ENCODE measurements at regions not wholly inside any gene's neighbourhood (a gene's known extent, or its start where the extent isn't known, plus 50 kb on each side); places are given as distances from the start of the nearest gene placed in this dataset.

- Histone ChIP-seq H3K36me3 (ENCODE audit: control insufficient read depth, insufficient read depth, low read length) (no peaks in the 10 kb centered on the region), H3K27me3 (ENCODE audit: control insufficient read depth, insufficient read depth, low read length) (no peaks in the 10 kb centered on the region), H3K4me3 (ENCODE audit: low read length) (no peak overlapping the region), H3K27ac (ENCODE audit: low read length) (no peak overlapping the region), H3K4me1 (ENCODE audit: control insufficient read depth, insufficient read depth, low read length) (no peaks in the 10 kb centered on the region), H3K9me3 (ENCODE audit: control insufficient read depth, insufficient read depth, low read length) (no peaks in the 10 kb centered on the region)
- Mint-ChIP-seq H3K9me3 (peaks cover 4 to 10% of the 10 kb centered on the region in 2 donors), H3K4me3 (no peak overlapping the region), H3K36me3 (no peaks in the 10 kb centered on the region), H3K27ac (no peak overlapping the region), H3K4me1 (no peaks in the 10 kb centered on the region), H3K27me3 (ENCODE audit: low read depth in 2 of 2) (no peaks in the 10 kb centered on the region)
- WGBS (ENCODE audit: insufficient coverage): no CpG with 5 or more reads among the region's 3 CpGs
- intact Hi-C loops (cut with micrococcal nuclease): no loop called here
- DNase-seq: no peak
- TF ChIP-seq CTCF (IDR thresholded peaks at IDR 0.05): no peak
- no peak for ATAC-seq
These were observed 431.6 kb upstream of the FSHR start for GRCh38 chr2:49585921-49586320.

GRCh38 chr2:49582946-49583345, 428.6 kb upstream of the FSHR start:
- Histone ChIP-seq H3K4me3 (ENCODE audit: low read length) (no peak overlapping the region), H3K9me3 (ENCODE audit: control insufficient read depth, insufficient read depth, low read length) (no peaks in the 10 kb centered on the region), H3K36me3 (ENCODE audit: control insufficient read depth, insufficient read depth, low read length) (no peaks in the 10 kb centered on the region), H3K27ac (ENCODE audit: low read length) (no peak overlapping the region), H3K4me1 (ENCODE audit: control insufficient read depth, insufficient read depth, low read length) (no peaks in the 10 kb centered on the region), H3K27me3 (ENCODE audit: control insufficient read depth, insufficient read depth, low read length) (no peaks in the 10 kb centered on the region)
- Mint-ChIP-seq H3K27ac (no peak overlapping the region), H3K9me3 (peaks cover 2 to 12% of the 10 kb centered on the region in 2 donors), H3K36me3 (no peaks in the 10 kb centered on the region), H3K27me3 (ENCODE audit: low read depth in 2 of 2) (no peaks in the 10 kb centered on the region), H3K4me3 (no peak overlapping the region), H3K4me1 (no peaks in the 10 kb centered on the region)
- WGBS (ENCODE audit: insufficient coverage): 42% methylated on average over 5 of the region's 5 CpGs
- intact Hi-C loops (cut with micrococcal nuclease): no loop called here
- DNase-seq: no peak
- TF ChIP-seq CTCF (IDR thresholded peaks at IDR 0.05): no peak
- ATAC-seq: no peak

- ATAC-seq: no peak
- no peaks in the 10 kb centered on the region for H3K36me3 Mint-ChIP-seq
- no peak overlapping the region for H3K4me3 Mint-ChIP-seq
- Histone ChIP-seq H3K9me3 (ENCODE audit: control insufficient read depth, insufficient read depth, low read length) (no peaks in the 10 kb centered on the region), H3K4me1 (ENCODE audit: control insufficient read depth, insufficient read depth, low read length) (no peaks in the 10 kb centered on the region), H3K36me3 (ENCODE audit: control insufficient read depth, insufficient read depth, low read length) (no peaks in the 10 kb centered on the region), H3K27me3 (ENCODE audit: control insufficient read depth, insufficient read depth, low read length) (no peaks in the 10 kb centered on the region), H3K4me3 (ENCODE audit: low read length) (no peak overlapping the region), H3K27ac (ENCODE audit: low read length) (no peak overlapping the region)
- no CpG with 5 or more reads among the region's 1 CpG for WGBS (ENCODE audit: insufficient coverage)
- DNase-seq: no peak
- intact Hi-C loops (cut with micrococcal nuclease): no loop called here
- H3K4me1 Mint-ChIP-seq: no peaks in the 10 kb centered on the region
- H3K9me3 Mint-ChIP-seq: peaks cover 6 to 13% of the 10 kb centered on the region in 2 donors
- no peaks in the 10 kb centered on the region for H3K27me3 Mint-ChIP-seq (ENCODE audit: low read depth in 2 of 2)
- no peak overlapping the region for H3K27ac Mint-ChIP-seq
- no peak for TF ChIP-seq CTCF (IDR thresholded peaks at IDR 0.05)
These were observed 422.7 kb upstream of the FSHR start for GRCh38 chr2:49577041-49577440.

- Histone ChIP-seq H3K27ac (ENCODE audit: low read length) (no peak overlapping the region), H3K9me3 (ENCODE audit: control insufficient read depth, insufficient read depth, low read length) (no peaks in the 10 kb centered on the region), H3K4me1 (ENCODE audit: control insufficient read depth, insufficient read depth, low read length) (no peaks in the 10 kb centered on the region), H3K27me3 (ENCODE audit: control insufficient read depth, insufficient read depth, low read length) (no peaks in the 10 kb centered on the region), H3K4me3 (ENCODE audit: low read length) (no peak overlapping the region), H3K36me3 (ENCODE audit: control insufficient read depth, insufficient read depth, low read length) (no peaks in the 10 kb centered on the region)
- no peak for TF ChIP-seq CTCF (IDR thresholded peaks at IDR 0.05)
- Mint-ChIP-seq H3K4me1 (no peaks in the 10 kb centered on the region), H3K36me3 (no peaks in the 10 kb centered on the region), H3K9me3 (peaks cover 11 to 13% of the 10 kb centered on the region in 2 donors), H3K27me3 (ENCODE audit: low read depth in 2 of 2) (no peaks in the 10 kb centered on the region), H3K27ac (no peak overlapping the region), H3K4me3 (no peak overlapping the region)
- DNase-seq (no peak), ATAC-seq (no peak)
- intact Hi-C loops (cut with micrococcal nuclease): no loop called here
- WGBS (ENCODE audit: insufficient coverage): 88% methylated on average over 1 of the region's 1 CpG
These were observed 414.9 kb upstream of the FSHR start for GRCh38 chr2:49569176-49569575.

Data from natural killer cell (primary cell).